Astrocyte of the cerebellum (primary cell): ENCODE measurements at regions not wholly inside any gene's neighbourhood (a gene's known extent, or its start where the extent isn't known, plus 50 kb on each side); places are given as distances from the start of the nearest gene placed in this dataset.
"Not testable (repeated sequence)": the region's sequence is repeated elsewhere in the genome, so short reads cannot be mapped to it uniquely, and the experiment has no call there.

Experiments used
- DNase-seq: peaks from one replicate; pipeline ENCODE4 v3.0.0-alpha.2; 2011; ENCODE audit warnings: low read depth
- H3K4me3 ChIP-seq: 2 replicates; pipeline ENCODE4 v1.5.1; 2011; ENCODE audit warnings: mild to moderate bottlenecking, low read depth, low read length, moderate library complexity
- in situ Hi-C: cut with HindIII; loops from 2 replicates; pipeline ENCODE4 v1.10.0; 2017; ENCODE audit warnings: low sequenced_read_pairs
- TF ChIP-seq, protein P1 (sequence below): IDR thresholded peaks from 2 replicates; pipeline ENCODE4 v1.5.1; 2012; ENCODE audit warnings: low read length, low read depth, moderate library complexity, mild to moderate bottlenecking; ENCODE audit errors: missing control alignments

DNA sequence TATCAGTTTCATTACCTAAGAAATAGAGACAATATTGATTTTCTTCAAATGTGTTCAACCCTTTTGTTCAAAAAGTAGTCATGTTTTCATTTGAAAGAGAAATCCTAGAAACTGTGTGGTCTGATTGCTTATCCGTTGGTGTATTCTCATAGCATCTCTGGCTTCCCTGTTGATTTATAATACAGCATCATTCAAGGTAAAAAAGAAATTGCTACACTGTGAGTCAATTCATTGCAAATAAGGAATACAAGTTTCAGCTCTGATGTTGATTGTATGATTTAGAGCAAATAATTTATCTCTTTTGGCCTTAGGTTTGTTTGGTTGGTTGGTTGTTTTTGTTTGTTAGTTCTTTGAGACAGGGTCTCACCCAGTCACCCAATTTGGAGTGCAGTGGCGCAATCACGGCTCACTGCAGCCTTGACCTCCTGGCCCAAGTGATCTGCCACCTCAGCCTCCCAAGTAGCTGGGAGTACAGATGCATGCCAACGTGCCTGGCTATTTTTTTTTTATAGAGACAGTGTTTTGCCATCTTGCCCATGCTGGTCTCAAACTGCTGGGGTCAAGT is 185.5 kb upstream of the TNFAIP3 start:
- TF ChIP-seq, protein P1, sequence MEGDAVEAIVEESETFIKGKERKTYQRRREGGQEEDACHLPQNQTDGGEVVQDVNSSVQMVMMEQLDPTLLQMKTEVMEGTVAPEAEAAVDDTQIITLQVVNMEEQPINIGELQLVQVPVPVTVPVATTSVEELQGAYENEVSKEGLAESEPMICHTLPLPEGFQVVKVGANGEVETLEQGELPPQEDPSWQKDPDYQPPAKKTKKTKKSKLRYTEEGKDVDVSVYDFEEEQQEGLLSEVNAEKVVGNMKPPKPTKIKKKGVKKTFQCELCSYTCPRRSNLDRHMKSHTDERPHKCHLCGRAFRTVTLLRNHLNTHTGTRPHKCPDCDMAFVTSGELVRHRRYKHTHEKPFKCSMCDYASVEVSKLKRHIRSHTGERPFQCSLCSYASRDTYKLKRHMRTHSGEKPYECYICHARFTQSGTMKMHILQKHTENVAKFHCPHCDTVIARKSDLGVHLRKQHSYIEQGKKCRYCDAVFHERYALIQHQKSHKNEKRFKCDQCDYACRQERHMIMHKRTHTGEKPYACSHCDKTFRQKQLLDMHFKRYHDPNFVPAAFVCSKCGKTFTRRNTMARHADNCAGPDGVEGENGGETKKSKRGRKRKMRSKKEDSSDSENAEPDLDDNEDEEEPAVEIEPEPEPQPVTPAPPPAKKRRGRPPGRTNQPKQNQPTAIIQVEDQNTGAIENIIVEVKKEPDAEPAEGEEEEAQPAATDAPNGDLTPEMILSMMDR: no peak
- in situ Hi-C loops: no loop called here
- H3K4me3 ChIP-seq: no peak overlapping the region
- no peak for DNase-seq

DNA sequence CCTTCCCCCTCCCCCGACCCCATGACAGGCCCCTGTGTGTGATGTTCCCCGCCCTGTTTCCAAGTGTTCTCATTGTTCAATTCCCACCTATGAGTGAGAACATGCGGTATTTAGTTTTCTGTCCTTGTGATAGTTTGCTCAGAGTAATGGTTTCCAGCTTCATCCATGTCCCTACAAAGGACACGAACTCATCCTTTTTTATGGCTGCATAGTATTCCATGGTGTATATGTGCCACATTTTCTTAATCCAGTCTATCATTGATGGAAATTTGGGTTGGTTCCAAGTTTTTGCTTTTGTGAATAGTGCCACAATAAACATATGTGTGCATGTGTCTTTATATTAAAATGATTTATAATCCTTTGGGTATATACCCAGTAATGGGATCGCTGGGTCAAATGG is 184.4 kb upstream of the TNFAIP3 start:
- in situ Hi-C loops, DNase-seq: not testable (repeated sequence)

DNA sequence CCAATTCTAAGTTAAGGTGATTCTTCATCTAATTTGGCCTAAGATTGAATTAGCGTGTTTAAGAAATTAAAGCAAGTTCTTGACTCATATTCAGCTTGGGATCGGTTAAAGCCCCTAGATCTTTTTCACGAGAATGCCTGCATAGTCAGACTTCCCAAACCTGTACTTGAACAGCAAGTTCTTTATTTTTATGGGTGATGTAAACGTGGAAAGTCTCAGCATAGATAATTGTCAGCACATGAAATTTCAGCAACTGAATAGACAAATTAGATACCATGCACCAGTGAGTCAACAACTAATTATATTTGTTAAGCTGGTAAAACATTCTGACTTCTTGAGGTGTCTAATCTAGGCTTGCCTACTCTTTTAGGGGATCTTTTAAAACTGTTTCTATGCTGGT is 183.1 kb upstream of the TNFAIP3 start:
- TF ChIP-seq, protein P1: no peak
- in situ Hi-C loops: no loop called here
- DNase-seq: no peak
- H3K4me3 ChIP-seq: no peak overlapping the region

More for the DNA sequence above, 184.4 kb upstream of the TNFAIP3 start:
- not testable (repeated sequence) for H3K4me3 ChIP-seq

DNA sequence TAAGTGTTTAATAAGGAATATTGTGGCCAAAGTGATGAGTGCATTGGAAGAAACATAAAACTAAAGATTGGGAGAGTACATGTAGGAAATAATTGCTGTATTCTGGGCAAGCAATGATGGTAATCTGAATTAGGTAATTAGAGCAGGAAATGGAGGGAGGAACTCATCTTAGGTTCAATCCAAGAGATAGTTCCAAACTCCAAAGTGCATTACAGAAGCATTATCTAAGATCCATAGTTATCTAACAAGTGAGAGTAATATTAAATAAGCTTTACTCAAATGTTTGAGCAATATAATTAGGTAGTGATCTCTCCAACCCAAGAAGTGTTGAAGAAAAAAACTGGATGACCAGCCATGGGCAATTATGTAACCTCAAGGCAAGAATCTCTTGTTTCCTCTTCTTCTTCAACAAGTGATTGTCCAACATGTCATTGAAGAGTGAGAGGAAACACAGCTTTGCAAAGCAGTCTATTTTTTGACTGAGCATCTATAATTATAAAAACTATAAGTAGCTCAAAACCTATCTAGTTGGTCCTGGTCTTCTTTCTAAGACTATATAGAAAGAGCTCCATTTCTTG is 181.2 kb upstream of the TNFAIP3 start:
- in situ Hi-C loops: loop anchor here (5.0 kb wide), 1 partner anchor 34 kb away; no protein-coding TSS in a partner anchor
- no peak overlapping the region for H3K4me3 ChIP-seq
- TF ChIP-seq, protein P1: no peak
- no peak for DNase-seq

DNA sequence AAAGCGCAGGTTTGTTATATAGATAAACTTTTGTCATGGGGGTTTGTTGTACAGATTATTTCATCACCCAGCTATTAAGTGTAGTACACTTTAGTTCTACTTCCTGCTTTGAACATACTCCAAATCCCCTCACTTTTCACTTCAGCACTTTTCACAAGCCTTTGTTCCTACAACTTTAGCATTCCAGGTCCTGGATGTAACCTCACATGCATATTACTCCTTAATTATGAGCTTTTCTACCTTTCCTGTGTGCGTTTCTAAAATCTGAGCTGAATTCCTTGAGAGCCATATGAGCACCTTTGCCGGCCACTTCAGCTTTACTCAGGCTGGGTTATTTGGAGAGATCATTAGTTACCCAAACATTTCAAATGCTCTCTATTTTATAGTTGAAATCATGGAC is 179.2 kb upstream of the TNFAIP3 start:
- no peak overlapping the region for H3K4me3 ChIP-seq
- TF ChIP-seq, protein P1: no peak
- in situ Hi-C loops: loop anchor here (5.0 kb wide), 1 partner anchor 36 kb away; no protein-coding TSS in a partner anchor
- no peak for DNase-seq

DNA sequence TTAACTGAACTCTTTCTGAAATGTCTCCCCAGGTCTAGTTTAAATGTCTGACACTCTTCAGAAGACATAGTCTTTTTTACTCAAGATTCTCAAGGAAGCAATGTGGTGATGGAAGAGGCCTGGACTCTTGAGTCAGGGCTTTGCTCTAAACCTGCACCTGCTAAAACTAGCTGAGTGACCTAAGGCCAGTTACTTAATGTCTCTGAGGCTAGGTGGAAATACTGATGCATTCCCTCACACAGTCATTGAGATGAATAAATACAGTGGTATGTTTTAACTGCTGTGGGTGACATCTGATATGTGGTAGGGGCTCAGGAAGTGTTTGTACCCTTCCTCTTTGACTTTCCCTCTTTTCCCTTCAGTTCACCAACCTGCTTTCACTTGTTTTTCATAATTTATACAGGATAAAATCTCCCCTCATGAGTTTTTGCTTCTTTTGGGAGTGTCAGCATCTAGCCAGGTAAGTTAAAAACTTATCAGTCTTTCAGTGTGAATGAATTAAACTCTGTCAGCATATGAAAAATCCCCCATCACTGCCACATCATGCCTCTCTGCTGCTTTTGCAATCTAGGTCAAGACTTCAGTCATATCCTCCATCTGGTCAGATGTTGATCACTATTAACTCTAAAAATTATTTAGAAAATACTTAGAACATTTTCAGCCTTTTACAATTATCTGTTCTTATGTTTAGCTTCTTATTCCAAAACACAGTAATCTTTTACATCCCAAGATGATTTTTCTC is 178.7 kb upstream of the TNFAIP3 start:
- no peak overlapping the region for H3K4me3 ChIP-seq
- TF ChIP-seq, protein P1: no peak
- in situ Hi-C loops: loop anchor here (5.0 kb wide), 1 partner anchor 36 kb away; no protein-coding TSS in a partner anchor
- DNase-seq: no peak

DNA sequence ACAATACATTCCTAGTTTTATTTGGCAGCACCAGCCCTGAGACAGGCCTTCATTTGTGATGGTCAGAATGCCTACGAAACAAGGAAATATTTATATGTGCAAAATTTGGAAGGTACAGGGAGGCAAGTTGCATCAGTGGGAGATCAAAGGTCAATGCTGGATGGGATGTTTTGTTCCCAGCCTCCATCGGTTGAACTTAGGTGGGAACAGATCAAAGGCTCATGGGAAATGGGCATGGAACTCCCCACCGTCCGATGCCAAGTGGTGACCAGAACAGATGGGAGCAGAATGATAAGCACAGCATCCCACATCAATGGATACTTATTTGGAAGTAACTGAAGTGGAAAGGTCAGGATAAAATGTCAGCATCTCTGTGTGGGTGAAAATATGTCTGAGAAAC is 177.7 kb upstream of the TNFAIP3 start:
- DNase-seq: no peak
- TF ChIP-seq, protein P1: no peak
- H3K4me3 ChIP-seq: no peak overlapping the region
- in situ Hi-C loops: loop anchor here (5.0 kb wide), 1 partner anchor 37 kb away; no protein-coding TSS in a partner anchor
